Medulla oblongata (tissue), 1 donor: ENCODE measurements at regions not wholly inside any gene's neighbourhood (a gene's known extent, or its start where the extent isn't known, plus 50 kb on each side); places are given as distances from the start of the nearest gene placed in this dataset.
A peak's percentile ranks its signal among the peaks of the same experiment; 100 is the strongest.

Experiments used
- DNase-seq: peaks from one replicate; pipeline ENCODE4 v3.0.0-alpha.2; 2015; ENCODE audit errors: extremely low spot score

DNA sequence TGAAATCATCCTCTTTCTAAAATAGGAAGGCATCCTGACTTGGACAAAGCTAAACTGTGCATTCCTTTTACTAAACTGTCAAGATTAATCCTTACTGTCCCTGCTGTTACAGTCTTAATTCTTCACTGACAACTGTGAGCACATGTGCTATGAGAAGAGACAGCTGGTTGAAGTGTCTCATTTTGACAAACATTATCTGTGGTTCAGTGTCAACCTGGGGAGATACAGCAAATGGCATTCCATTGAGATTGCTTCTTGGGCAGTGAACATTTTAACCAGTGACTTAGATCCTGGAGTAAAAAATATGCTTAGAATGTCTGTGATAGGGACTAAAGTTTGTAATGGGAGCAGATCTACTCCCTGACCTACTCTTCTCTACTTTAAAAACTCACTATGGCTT is 552.6 kb upstream of the ATP2B1 start:
- no peak for DNase-seq

DNA sequence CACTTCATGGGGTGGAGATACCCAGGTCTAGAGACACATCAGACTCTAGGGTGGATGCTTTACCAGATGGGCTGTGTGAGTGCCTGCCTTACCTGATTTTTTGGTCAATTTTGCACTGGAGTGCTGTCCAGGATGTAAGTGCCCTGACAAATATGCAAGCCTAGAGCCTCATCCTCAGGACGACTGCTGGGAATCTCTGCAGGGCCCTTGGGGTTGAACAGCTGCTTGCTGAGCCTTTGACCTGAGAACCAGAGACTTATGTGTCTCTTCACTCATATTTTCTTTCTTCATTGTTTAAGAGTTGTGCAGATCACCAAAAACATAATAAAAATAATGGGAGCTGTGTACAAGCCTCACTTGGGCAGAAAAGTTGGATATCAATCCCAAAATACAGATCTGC is 551.5 kb upstream of the ATP2B1 start:
- DNase-seq: no peak

DNA sequence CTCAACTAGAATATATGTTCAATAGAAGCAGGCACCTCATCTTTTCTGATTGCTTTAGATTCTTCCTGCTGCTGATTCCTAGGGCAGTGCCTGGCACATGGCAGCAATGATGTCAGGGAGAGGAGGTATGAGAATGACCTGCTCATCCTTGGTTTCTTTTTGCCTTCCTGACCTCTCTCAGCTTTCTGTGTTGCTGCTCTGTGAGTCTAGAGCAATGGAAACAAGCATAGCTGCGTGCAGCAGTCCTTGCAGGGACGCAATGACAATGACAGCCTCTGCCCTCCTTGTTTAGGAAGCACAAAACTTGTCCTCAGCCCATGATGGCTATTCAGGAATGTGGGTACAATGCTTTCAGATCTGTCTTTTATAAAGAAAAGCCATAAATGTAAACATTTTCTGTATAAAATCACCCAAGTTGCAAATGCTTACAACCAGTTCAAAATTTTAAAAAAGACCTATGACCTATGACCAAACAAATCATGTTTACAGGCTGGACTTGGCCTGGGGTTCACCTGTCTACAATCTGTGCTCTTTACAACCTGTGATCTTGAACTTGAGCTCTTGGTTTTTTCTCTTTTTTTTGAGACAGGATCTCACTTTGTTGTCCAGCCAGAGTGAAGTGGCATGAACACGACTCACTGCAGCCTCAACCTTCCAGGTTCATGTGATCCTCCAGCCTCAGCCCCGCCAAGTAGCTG is 549.4 kb upstream of the ATP2B1 start:
- DNase-seq: no peak

DNA sequence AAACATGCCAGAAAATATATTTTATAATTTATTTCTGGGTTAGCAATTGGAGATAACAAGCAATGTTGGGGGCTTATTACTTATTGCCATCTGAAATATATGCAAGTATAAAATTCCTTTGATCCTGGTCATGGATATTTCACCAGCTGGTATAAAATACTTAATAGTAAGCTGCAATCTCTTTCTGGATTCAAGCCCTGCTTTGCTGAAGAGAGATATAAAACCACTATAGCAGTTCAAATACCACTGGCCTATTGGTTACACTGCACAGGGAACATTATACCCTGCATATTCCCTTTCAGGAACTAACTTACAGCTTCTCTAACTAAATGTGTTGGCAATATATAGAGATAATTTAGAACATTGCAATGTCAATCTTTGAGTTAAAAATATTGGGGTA is 546.2 kb upstream of the ATP2B1 start:
- DNase-seq: no peak

DNA sequence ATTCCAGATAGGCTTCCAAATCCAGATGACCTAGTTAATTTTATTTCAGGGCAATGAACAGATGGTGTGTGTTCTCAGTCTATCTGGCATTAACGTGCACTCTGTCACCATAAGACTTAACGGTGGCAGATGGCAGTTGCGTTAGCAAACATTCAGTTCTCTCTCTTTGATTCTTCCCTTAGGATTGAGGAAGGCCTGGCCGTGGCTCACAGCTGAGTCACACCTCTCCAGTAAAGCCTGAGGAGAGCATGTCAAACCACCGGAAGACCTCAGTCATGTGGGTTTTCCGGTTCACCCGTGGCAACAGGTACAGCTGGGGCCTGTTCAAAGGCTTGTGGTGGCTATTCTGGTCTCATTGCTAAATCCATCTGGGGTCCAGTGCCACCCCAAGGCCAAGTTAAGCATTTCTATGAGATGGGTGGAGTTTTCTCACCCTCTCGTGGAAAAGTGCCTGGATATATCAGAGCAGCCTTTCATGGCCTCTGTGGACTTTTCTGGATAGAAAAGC is 545.1 kb upstream of the ATP2B1 start:
- DNase-seq: peak; percentile 28

DNA sequence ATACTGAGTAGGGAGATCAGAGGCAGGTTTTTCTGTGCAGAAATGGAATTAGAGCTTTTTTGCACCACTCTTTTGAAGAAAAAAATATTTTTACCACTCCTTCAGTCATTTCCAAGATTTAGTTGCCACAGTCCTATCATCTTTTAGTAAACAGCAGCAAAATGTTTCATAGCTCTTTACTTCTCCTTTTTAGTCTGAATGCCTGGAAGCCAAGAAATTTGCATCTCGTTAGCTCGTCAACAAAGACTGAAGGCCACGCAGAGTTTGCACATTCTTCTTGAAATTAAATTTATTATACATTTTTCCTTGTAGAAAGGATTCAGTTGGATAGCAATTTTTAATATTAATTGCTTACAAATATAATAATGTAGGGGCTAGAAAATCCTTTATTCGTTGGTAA is 544.5 kb upstream of the ATP2B1 start:
- DNase-seq: no peak

DNA sequence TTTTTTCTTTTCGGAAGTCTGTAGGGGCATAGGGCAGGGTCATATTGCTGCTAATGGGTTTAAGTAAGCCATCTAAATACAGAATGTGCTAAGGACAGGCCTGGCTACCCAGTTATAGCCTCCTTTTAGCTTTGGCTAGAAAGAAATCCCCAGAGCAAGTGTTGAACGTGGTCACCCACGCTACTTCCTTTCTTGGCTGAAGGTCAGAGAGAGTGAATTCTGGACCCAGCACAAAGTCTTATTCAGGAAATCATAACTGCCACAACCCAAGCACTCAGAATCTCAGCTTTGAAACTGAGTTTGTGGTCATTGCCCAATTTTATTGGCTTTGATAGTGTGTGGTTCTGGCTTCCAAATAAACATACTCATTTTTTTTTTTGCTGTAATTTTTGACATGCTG is 542.1 kb upstream of the ATP2B1 start:
- peak; percentile 18 for DNase-seq

DNA sequence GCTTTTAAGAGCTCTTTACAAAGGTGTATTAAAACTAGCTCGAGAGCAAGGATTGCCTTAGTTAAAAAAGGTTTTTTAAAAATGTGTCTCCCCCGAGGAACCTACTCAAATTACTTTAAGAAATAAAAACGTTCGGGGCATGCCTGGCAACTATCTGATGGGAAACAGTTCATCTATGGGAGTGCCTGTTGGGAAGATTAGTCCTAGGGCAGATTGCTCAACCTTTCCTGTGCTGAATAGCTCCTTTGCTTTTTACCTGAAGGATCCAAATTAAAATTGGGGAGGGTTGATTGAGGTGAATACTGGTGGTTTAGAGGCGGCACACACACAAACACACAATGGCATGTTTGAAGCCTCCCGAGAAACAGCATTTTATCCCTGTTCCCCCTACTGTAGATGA is 541.4 kb upstream of the ATP2B1 start:
- no peak for DNase-seq

DNA sequence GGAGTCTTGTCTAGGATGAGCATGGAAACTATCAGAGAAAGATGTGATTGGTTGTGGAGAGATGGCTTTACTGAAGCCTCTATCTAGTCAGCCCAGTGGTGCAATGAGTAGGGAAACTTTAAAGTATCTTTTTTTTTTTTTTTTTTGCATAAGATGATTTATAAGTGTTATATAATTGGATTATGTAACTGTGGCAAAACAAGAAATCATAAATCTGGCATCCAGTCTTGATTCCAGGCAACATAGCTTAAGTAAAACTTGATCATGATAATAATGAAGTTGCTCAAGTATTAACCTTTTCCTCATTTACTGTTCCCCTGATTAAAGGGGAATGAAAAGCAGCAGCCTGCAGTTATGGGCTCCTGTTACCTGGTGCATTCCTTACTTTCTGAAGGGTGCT is 538.0 kb upstream of the ATP2B1 start:
- DNase-seq: no peak

DNA sequence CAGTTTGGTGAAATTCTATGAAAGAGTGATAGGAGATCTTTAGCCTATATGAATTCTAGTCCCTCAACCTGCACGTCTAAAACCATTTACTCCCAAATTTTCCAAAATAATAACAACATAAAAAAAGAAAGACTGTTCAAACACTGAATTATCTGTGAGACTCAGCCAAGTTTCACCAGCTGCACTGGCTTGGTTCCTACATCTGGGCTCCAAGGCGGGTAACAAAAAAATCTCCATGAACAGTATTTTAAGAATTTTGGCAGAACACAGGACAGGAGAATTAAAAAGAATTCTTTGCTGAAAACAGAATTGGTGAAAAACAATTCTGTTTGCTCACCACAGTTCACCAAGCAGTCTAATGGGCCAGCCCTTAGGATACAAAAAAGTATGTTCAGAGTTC is 536.8 kb upstream of the ATP2B1 start:
- DNase-seq: peak; percentile 31

DNA sequence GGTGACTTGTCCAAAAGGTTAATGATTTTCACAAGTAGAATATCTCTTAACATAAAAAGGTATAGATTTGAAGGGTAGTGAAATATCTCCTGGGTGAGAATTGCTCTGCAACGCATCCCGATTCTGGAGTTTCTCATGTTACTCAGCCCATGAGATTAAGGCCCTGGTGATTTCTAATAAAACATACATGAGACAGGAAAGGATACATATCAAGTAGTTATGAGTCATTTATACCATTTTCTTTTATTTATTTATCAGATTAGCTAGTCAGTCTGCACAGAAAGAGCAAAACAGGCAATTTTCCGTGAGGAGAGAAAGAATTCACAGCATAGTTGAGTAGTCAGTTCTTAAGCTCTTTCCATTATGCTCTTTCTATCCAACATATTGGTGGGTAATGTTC is 535.6 kb upstream of the ATP2B1 start:
- DNase-seq: no peak

DNA sequence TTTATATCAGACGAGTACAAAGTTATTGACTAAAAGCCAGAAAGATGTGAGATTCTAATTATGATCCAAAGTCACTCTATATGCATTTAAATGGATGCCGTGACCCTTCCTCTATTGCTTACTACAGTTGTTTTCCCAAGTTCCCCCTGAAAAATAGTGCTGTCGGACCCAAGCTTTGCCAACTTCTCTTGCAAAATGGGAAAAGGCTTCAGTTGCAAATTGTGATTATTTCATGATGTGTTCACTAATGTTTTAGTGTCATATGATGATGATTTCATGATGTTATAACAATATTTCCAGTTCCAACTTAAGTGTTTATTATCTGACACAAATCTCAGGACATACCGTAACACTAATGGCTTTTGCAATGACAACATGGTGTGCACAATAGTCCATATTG is 534.6 kb upstream of the ATP2B1 start:
- DNase-seq: no peak

DNA sequence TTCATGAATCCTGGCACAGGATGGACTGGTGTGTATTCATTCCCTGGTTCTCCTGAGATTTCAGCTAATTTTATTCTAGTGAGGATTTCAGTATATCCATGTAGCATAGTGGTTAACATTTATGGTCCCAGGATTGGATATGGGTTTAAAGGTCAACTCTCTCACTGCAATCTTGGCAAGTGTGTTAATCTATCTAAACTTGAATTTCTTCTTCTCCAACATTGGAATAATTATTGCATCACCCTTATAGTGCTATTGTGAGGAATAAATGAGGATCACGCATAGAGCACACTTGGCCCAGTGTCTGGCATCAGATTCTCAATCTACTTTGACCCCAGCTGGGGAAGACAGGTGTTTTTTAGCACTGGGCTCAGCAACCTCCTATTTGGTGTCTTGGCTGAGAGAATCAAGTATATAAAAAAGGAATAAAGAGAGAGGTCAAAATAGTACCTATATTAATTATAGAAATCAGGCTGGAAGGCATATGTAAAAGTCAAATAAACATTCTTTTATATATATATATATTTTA is 531.2 kb upstream of the ATP2B1 start:
- no peak for DNase-seq

DNA sequence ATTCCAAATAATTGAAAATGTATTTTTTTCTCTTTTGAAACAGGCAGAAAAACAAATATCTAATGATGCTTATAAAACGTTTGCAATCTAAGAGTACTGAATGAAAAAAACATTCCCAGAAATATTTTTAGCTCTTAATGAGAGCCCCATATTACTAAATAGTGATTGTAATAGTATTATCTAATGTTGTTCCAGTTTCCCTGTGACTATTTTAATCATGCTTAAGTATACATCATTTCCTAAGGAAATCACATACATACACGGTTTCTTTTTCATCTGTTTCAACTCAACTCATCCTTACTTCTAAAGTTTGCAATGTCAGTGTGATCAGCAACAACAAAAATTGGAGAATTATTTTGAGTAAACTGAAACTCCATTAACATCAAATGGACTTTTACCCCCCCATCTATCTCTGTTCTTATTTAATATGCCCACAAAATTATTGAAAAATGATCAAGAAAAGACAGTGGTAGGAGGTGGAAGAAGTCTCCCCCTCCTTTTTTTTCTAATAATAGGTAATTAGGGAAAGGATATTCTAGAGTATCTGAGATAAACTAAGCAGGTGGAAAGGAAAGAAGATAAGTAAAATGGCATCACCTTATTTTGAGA is 530.1 kb upstream of the ATP2B1 start:
- DNase-seq: no peak

DNA sequence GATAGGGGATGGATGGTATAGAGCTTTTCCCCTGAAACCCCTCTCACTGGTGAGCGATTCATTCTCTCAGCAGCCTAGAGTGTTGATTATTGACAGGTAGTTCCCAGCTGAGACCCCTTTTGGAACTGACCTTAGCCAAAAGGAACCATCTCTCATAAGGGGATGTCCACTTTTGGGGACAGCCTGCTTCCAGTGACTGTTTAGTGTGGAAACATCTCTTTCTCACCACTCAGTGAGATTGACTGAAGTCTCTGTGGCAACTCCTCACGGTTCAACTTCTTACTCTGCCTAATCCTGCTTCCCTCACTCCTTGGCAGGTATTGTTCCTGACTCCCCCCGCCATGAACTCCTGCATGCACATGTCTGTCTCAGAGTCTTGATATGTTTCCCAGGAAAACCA is 529.2 kb upstream of the ATP2B1 start:
- no peak for DNase-seq

DNA sequence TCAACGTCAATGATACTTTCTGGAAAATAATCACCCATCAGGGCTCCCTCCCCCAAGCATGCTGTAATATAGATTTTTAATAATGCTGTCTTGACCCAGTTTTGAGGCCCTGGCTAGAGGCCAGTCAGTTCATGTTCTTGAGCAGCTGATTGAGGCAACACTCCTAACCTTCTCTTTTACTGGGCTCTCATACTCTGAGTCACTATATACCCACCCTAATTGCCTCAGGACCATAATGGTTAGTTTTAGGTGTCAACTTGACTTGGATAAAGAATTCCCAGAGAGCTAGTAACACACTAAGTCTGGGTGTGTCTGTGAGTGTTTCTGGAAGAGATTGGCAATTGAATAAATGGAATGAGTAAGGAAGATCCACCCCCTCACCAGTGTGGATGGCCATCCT is 527.0 kb upstream of the ATP2B1 start:
- no peak for DNase-seq

DNA sequence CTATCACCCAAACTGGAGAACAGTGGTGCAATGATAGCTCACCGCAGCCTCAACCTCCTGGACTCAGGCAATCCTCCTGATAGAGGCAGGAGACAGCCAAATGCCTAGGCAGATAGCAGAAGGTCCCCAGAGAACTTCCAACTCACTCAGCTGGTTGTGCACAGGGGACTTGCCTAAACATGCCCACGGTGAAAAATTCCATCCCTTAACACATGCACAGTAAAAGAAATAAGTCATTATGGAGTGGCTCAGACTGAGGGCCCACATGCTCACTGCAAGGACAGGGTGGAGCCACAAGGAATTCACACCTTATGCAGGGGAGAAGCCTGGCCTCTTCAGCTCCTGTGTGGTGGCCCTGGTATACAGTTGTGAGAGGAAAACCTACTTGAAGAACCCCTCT is 525.8 kb upstream of the ATP2B1 start:
- DNase-seq: no peak

DNA sequence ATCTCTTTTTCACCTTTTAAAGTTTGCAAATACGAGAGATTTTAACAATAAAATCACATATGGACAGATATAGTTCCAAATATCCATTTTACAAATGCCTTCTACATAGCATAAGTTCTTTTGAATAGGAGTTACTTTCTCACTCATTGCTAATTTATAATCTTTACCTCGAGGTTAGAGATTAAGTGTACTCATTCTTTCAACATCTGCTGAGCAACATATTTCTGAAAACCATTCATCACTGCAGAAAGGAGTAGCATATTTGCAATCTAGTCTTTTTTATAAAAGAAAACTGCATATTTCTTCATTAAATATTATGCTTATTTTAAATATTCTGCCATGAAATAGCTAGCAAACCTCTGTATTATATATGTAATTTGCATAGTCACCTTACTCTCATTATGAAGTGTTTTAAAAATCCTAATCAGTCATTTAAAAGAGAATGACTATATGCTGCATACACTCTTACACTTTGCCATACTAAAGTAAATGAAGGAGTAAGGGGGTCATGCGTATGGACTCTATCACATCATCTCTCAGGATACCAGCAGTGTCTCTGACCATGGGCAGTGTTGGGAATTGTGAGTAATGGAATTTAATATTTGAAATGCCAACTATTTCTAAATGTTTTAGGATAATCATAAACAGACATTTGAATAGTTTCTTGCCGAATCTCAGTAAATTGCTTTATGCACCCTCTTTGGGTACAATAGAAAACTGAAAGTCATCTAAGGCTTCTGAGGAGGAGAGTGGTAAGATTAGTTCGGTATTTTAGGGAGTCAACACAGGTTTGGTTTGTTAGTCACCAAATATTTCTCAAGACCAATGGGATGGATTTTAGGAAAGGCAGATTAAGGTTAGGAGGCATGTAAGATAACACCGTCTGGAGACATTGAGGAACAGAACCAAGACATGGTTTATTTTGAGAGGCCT is 524.8 kb upstream of the ATP2B1 start:
- no peak for DNase-seq

DNA sequence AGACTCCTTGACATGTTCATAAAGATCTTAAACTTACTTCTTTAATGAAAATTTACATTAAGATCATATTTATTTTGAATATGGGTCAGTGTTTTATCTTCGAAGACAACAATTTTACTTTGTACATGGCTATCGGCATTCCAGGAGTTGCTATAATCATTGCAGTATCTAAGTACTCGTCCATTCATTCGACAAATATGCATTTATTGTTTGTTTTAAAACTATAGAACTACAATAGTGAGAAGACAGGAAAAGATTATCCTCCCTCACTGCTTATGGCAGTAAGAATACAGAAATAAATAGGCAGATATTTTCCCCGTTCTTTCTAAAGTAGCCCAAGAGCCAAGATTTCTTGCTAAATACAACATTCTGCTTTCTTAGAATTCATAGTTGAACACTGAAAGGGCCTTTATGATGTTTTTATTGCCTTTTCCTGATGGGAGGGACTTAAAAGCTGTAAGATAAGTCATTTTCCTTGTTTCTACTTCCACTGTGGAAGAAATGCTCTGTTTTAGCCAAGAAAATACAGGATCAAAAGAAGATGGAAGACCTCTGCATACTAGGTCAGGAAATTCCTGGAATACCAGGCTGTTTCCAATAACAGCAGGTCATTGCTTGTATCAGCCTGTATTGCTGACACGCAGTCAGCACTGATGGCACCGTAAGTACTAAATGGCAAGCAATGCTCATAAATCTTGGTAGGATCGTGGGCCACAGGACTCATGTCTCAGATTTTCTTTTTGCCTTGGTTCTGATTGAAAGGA is 521.0 kb upstream of the ATP2B1 start:
- DNase-seq: no peak

DNA sequence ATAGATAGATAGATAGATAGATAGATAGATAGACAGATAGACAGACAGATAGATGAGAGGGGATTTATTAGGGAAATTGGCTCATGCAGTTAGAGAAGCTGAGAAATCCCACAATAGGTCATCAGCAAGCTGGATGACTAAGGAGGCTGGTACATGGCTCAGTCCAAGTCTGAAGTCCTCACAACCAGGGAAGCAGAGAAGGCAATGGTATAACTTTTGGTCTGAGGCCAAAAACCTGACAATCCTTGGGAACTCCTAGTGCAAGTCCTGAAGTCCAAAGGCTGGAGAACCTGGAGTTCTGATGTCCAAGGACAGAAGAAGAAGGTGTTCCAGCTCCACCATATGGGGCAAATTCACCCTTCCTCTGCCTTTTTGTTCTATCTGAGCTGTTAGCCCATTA is 517.6 kb upstream of the ATP2B1 start:
- DNase-seq: no peak

DNA sequence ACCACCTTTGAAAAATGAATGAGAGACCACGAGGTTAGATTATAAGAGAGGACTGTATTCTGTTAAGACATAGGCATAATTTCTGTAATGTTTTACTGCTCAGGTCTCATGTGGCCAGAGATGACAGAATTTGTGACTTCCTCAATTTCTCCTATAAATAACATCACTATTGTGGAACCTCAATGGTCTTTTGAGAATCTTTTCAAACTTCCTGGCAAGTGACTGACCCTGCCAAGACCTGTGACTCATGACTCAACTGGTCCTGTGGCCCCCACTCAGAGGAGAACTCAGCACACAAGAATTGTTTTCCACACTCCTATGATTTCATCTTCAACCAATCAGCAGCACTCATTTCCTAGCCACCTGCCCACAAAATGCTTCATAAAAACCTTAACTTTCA is 508.2 kb upstream of the ATP2B1 start:
- no peak for DNase-seq
